GM20431 (cell line): ENCODE measurements at regions not wholly inside any gene's neighbourhood (a gene's known extent, or its start where the extent isn't known, plus 50 kb on each side); places are given as distances from the start of the nearest gene placed in this dataset.

Experiments
- in situ Hi-C: fragments of 300-500 bp; cut with MseI, MboI; formaldehyde crosslinking; loops from one replicate; pipeline ENCODE4 v1.15.0; 2020; ENCODE audit warnings: low sequenced_read_pairs; ENCODE audit not compliant: unreplicated experiment

DNA sequence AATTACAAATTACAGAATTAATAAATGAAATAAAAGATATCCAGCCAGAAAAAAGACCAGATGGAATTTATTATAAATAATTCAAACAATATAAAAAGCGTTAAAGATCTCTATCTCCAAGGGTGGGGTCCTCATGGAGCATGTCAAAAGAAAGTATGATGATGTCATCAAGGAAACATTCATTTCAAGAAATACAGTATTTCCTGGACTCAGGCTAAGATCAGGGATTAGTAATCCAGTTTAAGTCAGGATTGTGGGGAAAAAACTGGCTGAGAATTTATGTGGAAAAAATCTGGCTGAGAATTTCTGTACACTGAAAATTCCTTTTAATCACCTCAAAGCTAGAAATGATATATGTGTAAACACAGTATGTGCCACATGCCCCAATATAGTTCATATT lies 1075.3 kb downstream of the XPNPEP1 start:
- in situ Hi-C loops, result no loop called here

DNA sequence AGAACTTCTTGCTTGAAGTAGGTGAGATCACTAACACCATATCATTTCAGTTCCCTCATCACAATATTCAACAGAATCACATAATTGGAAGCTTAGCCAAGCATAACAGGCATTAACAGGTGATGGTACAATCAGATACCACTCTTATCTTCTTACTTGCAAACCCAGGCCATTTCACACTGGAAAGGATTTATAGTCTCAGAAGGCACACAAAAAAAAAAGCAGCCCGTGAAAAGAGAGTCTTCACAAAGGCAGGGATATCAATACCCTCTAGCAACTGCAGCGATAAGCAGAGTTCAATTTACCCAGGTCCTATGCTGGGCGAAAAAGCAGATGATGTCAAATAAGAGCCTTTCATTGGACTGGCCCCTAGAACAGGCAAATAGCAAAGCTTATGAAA lies 1082.4 kb downstream of the XPNPEP1 start:
- in situ Hi-C loops, result no loop called here

DNA sequence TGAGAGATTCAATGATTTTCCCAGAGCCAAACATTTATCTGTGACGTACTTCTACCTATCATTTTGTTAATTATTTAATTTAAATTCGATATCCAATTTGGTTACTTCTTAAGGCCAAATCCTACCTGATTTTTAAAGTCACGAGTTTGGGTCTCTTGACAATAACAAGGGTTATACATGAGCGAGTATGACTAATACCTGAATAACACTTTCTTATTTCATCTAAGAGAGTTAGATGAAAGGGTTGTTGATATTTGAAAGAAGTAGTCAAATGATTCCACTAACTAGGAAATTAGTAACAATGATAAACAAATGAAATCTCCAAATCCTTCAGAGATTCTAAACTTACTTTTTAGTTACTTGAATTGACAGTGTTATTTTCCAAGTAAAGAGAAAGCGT lies 1086.9 kb downstream of the XPNPEP1 start:
- in situ Hi-C loops, result no loop called here

- in situ Hi-C loops, result no loop called here
These were observed 1101.3 kb downstream of the XPNPEP1 start for GRCh38 chr10:108822026-108822425.

GRCh38 chr10:108819302-108819701 lies 1104.0 kb downstream of the XPNPEP1 start:
- in situ Hi-C loops, result no loop called here

DNA sequence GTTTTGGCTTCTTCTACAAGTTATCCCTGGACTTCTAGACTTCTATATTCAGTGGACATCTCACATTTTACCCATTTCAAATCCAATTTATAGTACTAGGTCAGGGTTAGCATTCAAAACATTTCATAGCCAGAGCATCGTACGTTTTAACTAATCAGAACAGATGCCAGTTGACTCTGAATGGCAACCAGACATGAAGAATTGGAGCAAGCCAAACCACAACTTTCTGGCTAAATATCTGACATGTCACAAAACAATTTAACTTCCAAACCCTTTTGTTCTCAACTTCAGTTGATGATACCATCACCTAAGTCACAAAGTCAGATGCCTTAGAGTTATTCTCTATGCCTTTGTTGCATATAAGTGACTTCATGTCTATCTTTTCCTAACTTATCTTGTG lies 1105.7 kb downstream of the XPNPEP1 start:
- in situ Hi-C loops, result no loop called here

GRCh38 chr10:108817135-108817534 lies 1106.2 kb downstream of the XPNPEP1 start:
- in situ Hi-C loops, result no loop called here

DNA sequence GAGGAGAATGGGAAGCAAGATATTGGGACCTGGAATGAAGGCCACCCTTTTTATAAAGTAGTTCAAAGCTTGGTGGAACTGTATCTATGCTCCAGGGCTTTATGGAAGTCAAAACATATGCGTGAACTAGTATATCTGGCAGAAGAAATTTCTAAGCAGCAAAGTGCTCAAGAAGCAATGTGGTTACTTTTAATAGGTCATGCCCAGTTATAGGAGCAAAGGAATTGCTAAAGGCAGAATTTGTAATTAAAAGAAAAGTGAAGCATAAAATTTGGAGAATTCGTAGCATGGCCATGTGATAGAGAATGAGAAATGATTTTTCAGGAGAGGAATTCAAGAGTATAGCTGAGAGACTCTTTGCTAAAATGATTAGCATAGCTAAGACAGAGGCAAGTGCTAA lies 1110.4 kb downstream of the XPNPEP1 start:
- in situ Hi-C loops, result no loop called here

DNA sequence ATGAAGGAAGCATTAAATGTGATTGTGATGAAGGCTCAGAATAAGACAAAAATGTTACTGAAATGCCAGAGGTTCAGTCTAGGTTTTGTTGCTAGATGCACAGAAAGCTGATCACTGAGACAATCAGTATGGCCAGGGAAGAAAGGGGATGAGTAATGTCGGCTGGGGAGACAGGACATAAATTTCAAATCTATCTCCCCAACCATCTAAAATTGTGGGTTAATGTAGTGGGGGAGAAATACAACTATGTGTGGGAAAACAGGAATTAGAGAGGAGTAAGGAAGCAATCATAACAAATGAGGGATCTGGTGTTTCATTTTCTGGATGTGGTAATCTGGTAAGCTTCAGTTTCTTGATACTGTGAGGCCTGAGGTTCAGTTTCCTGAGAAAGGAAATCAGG lies 1111.0 kb downstream of the XPNPEP1 start:
- in situ Hi-C loops, result no loop called here

DNA sequence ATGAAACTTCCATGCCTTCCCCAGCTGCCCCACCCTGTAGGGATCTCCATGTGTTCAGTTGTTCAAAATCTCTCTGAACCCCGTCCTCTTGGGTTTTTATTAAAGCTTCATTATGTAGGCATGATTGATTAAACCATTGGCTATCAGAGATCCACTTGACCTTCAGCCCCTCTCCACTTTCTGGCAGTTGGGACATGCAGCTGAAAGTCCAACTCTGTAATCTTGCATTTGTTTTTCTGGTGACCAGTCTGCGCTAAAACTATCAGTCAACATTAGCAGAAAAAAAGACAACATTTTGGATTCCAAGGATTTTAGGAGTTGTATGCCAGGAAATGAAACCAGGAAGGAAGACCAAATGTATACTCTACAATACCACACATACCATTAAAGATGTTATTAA lies 1115.1 kb downstream of the XPNPEP1 start:
- in situ Hi-C loops, result no loop called here

DNA sequence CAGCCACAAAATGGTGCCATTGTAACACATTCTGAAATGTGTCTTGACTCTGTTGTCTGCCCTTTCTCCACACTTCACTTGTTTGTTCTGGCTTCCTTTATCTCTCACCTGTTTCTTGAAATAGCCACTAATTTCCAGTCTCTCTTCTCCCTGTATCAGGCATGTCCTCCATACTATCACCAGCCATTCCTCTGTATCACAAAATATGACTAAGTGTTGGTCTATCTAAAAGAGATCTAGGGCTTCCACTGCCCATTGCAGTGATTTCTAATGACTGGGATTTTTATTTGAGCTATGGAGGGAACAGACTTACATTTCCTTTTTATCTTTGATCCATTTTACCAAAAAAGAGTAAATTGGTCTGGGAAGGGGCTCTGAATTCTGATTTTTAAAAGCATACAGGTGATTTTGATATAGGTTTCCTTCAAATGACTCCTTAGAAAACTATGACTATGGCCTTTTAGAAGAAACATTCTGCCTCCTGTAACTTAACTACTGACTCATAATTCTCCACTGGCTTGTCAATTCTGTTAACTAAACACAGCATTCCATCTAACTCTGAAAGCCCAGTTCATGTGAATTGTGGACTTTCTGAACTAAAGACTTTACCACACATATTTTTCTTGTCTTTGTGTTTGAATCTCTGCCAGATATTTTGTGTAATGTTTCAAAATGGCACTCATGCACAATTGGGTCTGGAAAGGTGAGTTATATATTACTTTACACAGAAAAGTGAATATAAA lies 1121.4 kb downstream of the XPNPEP1 start:
- in situ Hi-C loops, result no loop called here

DNA sequence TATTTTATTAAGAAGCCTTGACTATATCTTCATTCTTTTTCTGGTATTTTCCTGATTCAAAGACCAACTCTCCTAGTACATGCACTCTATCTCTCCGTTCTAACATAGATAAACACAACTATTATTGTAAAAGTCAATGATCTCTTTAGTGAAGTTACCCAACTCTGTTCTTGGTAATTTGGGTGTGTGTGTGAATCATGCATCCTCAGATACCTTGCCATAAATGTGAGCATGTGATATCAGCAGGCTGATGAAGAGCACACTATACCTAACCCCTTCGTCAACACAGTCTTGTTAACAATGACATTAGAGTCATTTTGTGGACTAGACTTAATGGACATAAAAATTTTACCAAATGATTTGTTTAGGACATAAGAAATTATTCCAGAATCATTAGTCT lies 1122.1 kb downstream of the XPNPEP1 start:
- in situ Hi-C loops, result no loop called here

DNA sequence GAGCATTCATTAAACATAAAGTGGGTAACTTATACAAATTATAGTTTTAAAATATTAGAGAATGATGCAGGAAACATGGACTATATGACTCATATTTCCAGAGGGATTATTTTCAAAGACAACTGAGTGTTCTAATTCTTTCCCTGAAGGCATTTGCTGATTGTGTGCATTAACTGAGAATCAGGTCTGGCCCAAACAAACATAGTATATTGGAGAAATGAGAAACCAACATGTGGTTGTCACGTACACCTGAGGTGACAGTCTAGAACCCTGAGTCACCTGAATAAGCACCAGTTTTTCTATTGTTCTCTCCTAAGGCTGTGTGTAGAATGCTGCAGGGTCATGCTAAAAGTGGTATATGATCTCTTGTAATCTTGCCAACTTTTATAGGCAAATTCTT lies 1125.7 kb downstream of the XPNPEP1 start:
- in situ Hi-C loops, result no loop called here

DNA sequence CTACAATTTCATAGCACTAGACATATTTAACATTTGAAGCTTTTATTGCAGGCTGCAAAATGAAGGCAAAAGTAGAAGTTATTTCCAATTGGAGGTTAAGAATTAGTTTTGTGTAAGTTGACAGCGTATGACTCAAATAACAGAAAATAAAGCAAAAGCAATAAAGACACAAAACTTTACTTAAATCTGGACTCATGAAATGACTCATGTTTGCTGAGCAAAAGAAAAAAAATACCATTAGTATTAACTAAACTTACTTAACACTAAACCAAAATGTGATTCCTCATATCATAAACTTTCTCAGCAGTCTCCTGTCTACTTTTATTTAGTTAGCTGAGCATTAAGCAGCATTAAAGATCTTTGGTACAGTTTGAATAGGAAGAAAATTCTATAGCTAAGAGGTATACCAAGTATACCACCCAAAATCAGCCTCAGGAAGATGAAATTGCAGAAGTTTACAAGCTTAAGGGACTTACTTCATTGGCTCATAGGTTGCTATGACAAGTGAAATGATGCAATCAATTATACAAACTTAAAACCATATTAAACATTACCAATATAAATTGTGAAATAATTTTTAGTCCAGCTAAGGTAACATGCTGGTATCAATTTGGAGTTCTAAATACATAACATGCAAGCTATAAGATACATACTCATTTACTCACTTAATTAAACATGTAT lies 1131.4 kb downstream of the XPNPEP1 start:
- in situ Hi-C loops, result no loop called here

DNA sequence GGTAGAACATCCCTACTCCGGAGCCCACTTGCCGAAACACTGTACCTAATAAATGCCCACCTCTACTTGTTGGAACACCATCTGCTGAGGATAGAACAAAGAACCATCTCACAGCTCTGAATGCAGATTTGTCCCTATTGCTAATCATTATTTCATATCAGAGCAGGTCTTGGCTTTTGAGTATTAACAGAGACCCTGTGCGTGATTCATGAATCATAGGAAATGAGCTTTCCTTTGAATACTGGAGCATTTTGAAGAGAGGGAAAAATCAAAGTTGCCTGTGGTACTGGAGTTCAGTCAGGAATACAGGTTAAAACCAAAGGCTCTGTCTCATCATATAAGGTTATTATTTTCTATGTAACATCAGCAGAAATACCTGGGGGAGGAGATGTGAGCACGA lies 1132.3 kb downstream of the XPNPEP1 start:
- in situ Hi-C loops, result no loop called here

- in situ Hi-C loops, result no loop called here
These were observed 1133.4 kb downstream of the XPNPEP1 start for GRCh38 chr10:108789919-108790318.

- in situ Hi-C loops, result no loop called here
These were observed 1134.0 kb downstream of the XPNPEP1 start for GRCh38 chr10:108789336-108789735.

DNA sequence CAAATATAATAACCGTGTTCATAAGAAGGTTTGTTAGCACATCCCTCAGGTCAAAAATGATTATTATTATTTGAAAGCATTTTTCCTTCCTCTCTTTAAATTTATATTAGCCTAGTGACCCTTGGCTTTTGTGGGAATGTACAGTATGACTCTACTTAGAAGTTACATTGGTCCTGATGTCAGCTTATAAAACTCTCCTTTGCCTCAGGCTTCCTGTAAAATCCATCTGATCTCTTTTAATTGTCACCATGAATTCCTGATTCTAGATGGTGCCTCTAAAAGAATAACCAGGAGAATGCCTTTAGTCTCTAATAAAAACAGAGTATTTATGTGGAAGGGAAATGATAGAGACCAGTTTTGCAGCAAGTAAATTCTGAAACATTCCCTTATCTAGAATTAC lies 1134.4 kb downstream of the XPNPEP1 start:
- in situ Hi-C loops, result no loop called here

DNA sequence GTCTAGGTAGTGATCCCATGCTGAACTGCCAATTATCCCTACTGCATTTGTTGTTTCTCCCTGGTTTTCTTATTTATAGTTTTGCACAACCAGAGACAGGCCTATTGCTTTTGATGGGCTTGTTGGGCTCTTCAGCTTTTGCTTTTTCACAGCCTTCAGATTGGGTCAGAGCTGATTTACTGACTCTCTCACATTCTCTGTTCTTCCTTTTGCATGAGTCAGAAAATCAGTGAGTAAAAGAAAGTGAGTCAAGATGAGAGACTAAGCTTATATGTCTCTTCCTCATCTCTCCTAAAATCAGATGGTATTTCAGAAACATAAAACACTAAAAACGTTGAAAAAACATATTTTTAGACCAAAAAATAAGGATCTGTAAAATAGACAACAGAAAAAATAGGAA lies 1135.4 kb downstream of the XPNPEP1 start:
- in situ Hi-C loops, result no loop called here

- in situ Hi-C loops, result no loop called here
These were observed 1138.3 kb downstream of the XPNPEP1 start for GRCh38 chr10:108785011-108785410.

GRCh38 chr10:108784534-108784933 lies 1138.8 kb downstream of the XPNPEP1 start:
- in situ Hi-C loops, result no loop called here

DNA sequence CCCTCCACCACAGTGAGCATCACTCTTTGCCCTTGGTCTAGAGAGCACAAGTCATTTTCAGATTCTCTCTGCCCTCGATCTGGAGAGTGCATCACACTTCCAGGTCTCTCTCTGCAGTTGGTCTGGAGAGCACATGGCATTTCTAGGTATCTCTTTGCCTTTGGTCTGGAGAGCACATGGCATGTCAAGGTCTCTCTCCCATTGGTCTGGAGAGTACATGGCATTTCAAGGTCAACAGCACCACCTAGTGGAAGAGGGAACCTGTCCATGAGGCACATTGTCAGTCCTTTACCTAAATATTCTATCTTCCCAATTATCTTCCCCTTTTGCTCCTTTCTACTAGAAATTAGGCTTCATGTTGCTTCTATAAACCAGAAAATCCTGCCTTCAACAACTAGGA lies 1139.4 kb downstream of the XPNPEP1 start:
- in situ Hi-C loops, result no loop called here
